ENCODE measurements at regions not wholly inside any gene's neighbourhood (a gene's known extent, or its start where the extent isn't known, plus 50 kb on each side); places are given as distances from the start of the nearest gene placed in this dataset.

DNA sequence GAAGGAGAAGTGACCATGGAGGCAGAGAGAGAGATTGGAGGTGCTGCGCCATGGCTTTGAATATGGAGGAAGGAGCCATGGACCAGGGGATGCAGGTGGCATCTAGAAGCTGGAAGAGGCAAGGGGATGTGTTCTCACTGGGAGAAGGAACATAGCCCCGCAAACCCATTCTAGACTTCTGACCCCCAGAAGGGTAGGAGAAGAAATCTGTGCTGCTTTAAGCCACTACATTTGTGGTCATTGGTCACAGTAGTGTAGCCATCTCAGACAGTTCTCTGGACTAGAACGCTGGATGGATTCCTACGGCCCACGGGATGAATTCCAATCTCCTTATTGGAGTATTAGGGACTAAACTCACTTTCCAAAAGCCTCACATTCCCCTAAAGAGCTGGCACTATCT, 67.8 kb downstream of the PTGR3 start:
- ChIA-PET CTCF (interaction anchor here (0.6 kb wide), 1 partner anchor 22 kb away, joined by 3 read pairs; no protein-coding TSS in a partner anchor), POLR2A (no interaction called here)
- intact Hi-C loops (cut with micrococcal nuclease; ENCODE audit: unreplicated experiment) (no loop called here), in situ Hi-C loops (cut with HindIII; ENCODE audit: low pct_unique_long_range_greater_than_20kb, low sequenced_read_pairs) (no loop called here)
- no TSS peak for BruUV-seq (replicated peaks)
- ATAC-seq (no peak), DNase-seq (ENCODE audit: low read depth, low spot score) (no peak)
- no peaks in the 10 kb centered on the region for H3K36me3 ChIP-seq (ENCODE audit: control insufficient read depth, insufficient read depth, low read length)
- no peaks in the 10 kb centered on the region for H3K4me1 ChIP-seq (ENCODE audit: control insufficient read depth, insufficient read depth, low read length)
- H3K27ac ChIP-seq (ENCODE audit: low read length): no peak overlapping the region
- no peak for TF ChIP-seq TCF7L2 (IDR thresholded peaks at IDR 0.05; ENCODE audit: low read depth, low read length)
- TF ChIP-seq POLR2AphosphoS5 (IDR thresholded peaks at IDR 0.05; ENCODE audit: low read depth, low read length): no peak
- TF ChIP-seq, protein P1, sequence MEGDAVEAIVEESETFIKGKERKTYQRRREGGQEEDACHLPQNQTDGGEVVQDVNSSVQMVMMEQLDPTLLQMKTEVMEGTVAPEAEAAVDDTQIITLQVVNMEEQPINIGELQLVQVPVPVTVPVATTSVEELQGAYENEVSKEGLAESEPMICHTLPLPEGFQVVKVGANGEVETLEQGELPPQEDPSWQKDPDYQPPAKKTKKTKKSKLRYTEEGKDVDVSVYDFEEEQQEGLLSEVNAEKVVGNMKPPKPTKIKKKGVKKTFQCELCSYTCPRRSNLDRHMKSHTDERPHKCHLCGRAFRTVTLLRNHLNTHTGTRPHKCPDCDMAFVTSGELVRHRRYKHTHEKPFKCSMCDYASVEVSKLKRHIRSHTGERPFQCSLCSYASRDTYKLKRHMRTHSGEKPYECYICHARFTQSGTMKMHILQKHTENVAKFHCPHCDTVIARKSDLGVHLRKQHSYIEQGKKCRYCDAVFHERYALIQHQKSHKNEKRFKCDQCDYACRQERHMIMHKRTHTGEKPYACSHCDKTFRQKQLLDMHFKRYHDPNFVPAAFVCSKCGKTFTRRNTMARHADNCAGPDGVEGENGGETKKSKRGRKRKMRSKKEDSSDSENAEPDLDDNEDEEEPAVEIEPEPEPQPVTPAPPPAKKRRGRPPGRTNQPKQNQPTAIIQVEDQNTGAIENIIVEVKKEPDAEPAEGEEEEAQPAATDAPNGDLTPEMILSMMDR (IDR thresholded peaks at IDR 0.05): no peak
- TF ChIP-seq SIN3A (IDR thresholded peaks at IDR 0.05; ENCODE audit: borderline replicate concordance, insufficient read depth, low read depth, low read length): no peak
- TF ChIP-seq, protein P2, sequence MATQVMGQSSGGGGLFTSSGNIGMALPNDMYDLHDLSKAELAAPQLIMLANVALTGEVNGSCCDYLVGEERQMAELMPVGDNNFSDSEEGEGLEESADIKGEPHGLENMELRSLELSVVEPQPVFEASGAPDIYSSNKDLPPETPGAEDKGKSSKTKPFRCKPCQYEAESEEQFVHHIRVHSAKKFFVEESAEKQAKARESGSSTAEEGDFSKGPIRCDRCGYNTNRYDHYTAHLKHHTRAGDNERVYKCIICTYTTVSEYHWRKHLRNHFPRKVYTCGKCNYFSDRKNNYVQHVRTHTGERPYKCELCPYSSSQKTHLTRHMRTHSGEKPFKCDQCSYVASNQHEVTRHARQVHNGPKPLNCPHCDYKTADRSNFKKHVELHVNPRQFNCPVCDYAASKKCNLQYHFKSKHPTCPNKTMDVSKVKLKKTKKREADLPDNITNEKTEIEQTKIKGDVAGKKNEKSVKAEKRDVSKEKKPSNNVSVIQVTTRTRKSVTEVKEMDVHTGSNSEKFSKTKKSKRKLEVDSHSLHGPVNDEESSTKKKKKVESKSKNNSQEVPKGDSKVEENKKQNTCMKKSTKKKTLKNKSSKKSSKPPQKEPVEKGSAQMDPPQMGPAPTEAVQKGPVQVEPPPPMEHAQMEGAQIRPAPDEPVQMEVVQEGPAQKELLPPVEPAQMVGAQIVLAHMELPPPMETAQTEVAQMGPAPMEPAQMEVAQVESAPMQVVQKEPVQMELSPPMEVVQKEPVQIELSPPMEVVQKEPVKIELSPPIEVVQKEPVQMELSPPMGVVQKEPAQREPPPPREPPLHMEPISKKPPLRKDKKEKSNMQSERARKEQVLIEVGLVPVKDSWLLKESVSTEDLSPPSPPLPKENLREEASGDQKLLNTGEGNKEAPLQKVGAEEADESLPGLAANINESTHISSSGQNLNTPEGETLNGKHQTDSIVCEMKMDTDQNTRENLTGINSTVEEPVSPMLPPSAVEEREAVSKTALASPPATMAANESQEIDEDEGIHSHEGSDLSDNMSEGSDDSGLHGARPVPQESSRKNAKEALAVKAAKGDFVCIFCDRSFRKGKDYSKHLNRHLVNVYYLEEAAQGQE (IDR thresholded peaks at IDR 0.05; ENCODE audit: insufficient read depth in 1 of 2, low read depth in 2 of 2, low read length in 1 of 2): no peak
- H3K27me3 ChIP-seq (ENCODE audit: control insufficient read depth, insufficient read depth, low read length): no peaks in the 10 kb centered on the region
- no peak overlapping the region for H3K4me3 ChIP-seq (ENCODE audit: low read depth in 2 of 2, low read length in 2 of 2)
- H3K9me3 ChIP-seq (ENCODE audit: control insufficient read depth, insufficient read depth, low read depth, low read length): peaks cover 4% of the 10 kb centered on the region; the same call in 1 of the 2 replicates

DNA sequence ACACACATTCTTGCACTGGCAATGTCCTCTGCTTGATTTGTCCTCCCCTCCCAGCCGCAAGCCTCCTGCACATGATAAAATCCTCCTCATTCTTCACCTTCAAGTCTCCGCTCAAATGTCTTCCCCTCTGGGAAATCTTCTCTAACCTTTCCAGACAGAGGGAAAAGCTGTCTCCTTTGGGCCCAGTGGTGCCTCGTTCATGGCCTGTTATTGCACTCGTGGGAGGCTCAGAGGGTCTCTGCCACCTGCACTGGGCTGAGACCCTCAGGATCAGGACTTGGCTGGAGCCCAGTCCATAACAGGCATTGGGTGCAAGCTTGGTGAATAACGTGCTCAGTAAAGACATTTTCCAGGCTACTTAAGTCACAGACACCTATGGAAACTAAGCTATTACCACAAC, 68.6 kb downstream of the PTGR3 start:
- TF ChIP-seq SIN3A (IDR thresholded peaks at IDR 0.05; ENCODE audit: borderline replicate concordance, insufficient read depth, low read depth, low read length) (no peak), TCF7L2 (IDR thresholded peaks at IDR 0.05; ENCODE audit: low read depth, low read length) (no peak), POLR2AphosphoS5 (IDR thresholded peaks at IDR 0.05; ENCODE audit: low read depth, low read length) (no peak)
- TF ChIP-seq, protein P1 (IDR thresholded peaks at IDR 0.05): no peak
- TF ChIP-seq, protein P2 (IDR thresholded peaks at IDR 0.05; ENCODE audit: insufficient read depth in 1 of 2, low read depth in 2 of 2, low read length in 1 of 2): no peak
- CTCF ChIA-PET: no interaction called here
- Histone ChIP-seq H3K4me1 (ENCODE audit: control insufficient read depth, insufficient read depth, low read length) (no peaks in the 10 kb centered on the region), H3K9me3 (ENCODE audit: control insufficient read depth, insufficient read depth, low read depth, low read length) (peaks cover 4% of the 10 kb centered on the region; the same call in 1 of the 2 replicates), H3K27ac (ENCODE audit: low read length) (no peak overlapping the region), H3K36me3 (ENCODE audit: control insufficient read depth, insufficient read depth, low read length) (no peaks in the 10 kb centered on the region), H3K4me3 (ENCODE audit: low read depth in 2 of 2, low read length in 2 of 2) (no peak overlapping the region), H3K27me3 (ENCODE audit: control insufficient read depth, insufficient read depth, low read length) (no peaks in the 10 kb centered on the region)
- POLR2A ChIA-PET: no interaction called here
- in situ Hi-C loops (cut with HindIII; ENCODE audit: low pct_unique_long_range_greater_than_20kb, low sequenced_read_pairs) (no loop called here), intact Hi-C loops (cut with micrococcal nuclease; ENCODE audit: unreplicated experiment) (no loop called here)
- no peak for DNase-seq (ENCODE audit: low read depth, low spot score)
- no TSS peak for BruUV-seq (replicated peaks)
- no peak for ATAC-seq

All from Panc1 (cell line).